Bronchial epithelial cell (primary cell): ENCODE measurements at regions not wholly inside any gene's neighbourhood (a gene's known extent, or its start where the extent isn't known, plus 50 kb on each side); places are given as distances from the start of the nearest gene placed in this dataset.

Experiments used
- DNase-seq: peaks from one replicate; pipeline ENCODE4 v3.0.0-alpha.2; 2010; ENCODE audit warnings: low read depth
- FAIRE-seq: peaks from 2 replicates; lab custom pipeline; 2011; peaks lifted over from hg19 to GRCh38; lab: Jason Lieb, UNC
- H3K27me3 ChIP-seq: 2 replicates; pipeline ENCODE4 v1.5.1; 2011; ENCODE audit warnings: low read length; ENCODE audit not compliant: control insufficient read depth, insufficient read depth
- H3K36me3 ChIP-seq: 2 replicates; pipeline ENCODE4 v1.5.1; 2011; ENCODE audit warnings: low read length; ENCODE audit not compliant: control insufficient read depth, insufficient read depth
- H3K4me3 ChIP-seq: 2 replicates; pipeline ENCODE4 v1.5.1; 2011; ENCODE audit warnings: mild to moderate bottlenecking, low read depth, low read length, control low read depth
- CTCF ChIP-seq: IDR thresholded peaks from 2 replicates; pipeline ENCODE4 v1.5.1; 2011; ENCODE audit warnings: mild to moderate bottlenecking, moderate library complexity, low read length, control low read depth, inconsistent platforms; ENCODE audit not compliant: insufficient read depth, severe bottlenecking

DNA sequence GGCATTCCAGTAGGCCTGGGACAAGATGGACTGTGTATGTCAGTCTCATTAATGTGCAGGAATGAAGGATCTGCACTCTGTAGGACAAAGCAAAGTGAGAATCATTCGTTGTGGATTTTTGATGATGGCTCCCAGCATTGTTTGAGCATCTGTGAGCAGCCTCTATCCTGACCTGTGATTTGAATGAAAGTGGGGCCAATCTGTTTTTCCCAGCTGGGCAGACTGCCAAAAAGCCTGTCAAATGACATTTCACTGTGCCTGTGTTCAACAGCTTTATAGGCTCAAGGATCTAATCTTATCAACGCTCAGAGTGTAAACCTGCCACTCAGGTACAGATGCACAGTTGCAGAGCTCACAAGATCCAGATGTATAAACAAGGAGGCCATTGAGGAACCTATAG lies 86.7 kb upstream of the SYNDIG1 start:
- FAIRE-seq (no peak), DNase-seq (no peak)
- no peaks in the 10 kb centered on the region for H3K27me3 ChIP-seq
- no peaks in the 10 kb centered on the region for H3K36me3 ChIP-seq
- no peak for TF ChIP-seq CTCF
- no peak overlapping the region for H3K4me3 ChIP-seq

DNA sequence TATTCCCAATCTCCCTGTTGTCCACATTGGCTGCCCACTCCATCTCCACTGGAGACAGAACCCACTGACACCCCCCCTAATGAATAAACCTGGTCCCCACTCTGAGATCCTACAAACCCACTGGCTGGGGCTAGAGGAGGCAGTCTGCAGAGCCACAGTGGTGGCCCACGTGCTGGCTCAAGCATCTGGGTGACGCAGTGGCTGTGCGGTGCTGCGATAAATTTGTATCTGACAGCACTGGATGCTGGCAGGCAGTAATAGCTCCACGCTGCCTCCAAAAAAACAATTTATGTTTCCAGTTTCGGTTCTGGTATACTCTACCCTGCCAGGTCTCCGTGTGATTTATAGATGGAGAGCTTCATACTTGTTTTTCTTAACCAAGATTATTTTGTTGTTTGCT lies 87.1 kb upstream of the SYNDIG1 start:
- no peak for TF ChIP-seq CTCF
- no peaks in the 10 kb centered on the region for H3K27me3 ChIP-seq
- FAIRE-seq, result no peak
- H3K4me3 ChIP-seq, result no peak overlapping the region
- no peak for DNase-seq
- H3K36me3 ChIP-seq, result no peaks in the 10 kb centered on the region

- H3K36me3 ChIP-seq, result no peaks in the 10 kb centered on the region
- no peak for FAIRE-seq
- DNase-seq, result no peak
- TF ChIP-seq CTCF, result no peak
- H3K27me3 ChIP-seq, result no peaks in the 10 kb centered on the region
- no peak overlapping the region for H3K4me3 ChIP-seq
Observed at GRCh38 chr20:24381886-24382285, 87.5 kb upstream of the SYNDIG1 start.

- TF ChIP-seq CTCF, result no peak
- FAIRE-seq, result no peak
- H3K4me3 ChIP-seq, result no peak overlapping the region
Observed at GRCh38 chr20:24379484-24379927, 89.9 kb upstream of the SYNDIG1 start.

GRCh38 chr20:24378661-24379483 lies 90.6 kb upstream of the SYNDIG1 start:
- FAIRE-seq (no peak), DNase-seq (no peak)
- no peak for TF ChIP-seq CTCF
- H3K36me3 ChIP-seq, result no peaks in the 10 kb centered on the region
- no peaks in the 10 kb centered on the region for H3K27me3 ChIP-seq
- H3K4me3 ChIP-seq, result no peak overlapping the region

More at GRCh38 chr20:24379484-24379927, 89.9 kb upstream of the SYNDIG1 start:
- peak; percentile 40 for DNase-seq
- Histone ChIP-seq H3K27me3 (no peaks in the 10 kb centered on the region), H3K36me3 (no peaks in the 10 kb centered on the region)
